RWPE2 (cell line): ENCODE measurements at regions not wholly inside any gene's neighbourhood (a gene's known extent, or its start where the extent isn't known, plus 50 kb on each side); places are given as distances from the start of the nearest gene placed in this dataset.

Source experiments
- ATAC-seq: fragments of 200-7000 bp; cut with Tn5 transposase; 3 replicates; pipeline ENCODE4 v1.9.1; 2021; ENCODE audit warnings: low read depth
- DNase-seq: peaks from one replicate; pipeline ENCODE4 v3.0.0-alpha.2; 2020; ENCODE audit warnings: low spot score
- H3K27ac ChIP-seq: fragments of 450-650 bp; 2 replicates; pipeline ENCODE4 v1.5.1; 2017; ENCODE audit warnings: mild to moderate bottlenecking; ENCODE audit not compliant: poor library complexity, severe bottlenecking
- H3K27me3 ChIP-seq: fragments of 250-450 bp; sonication (Bioruptor Pico); 2 replicates; pipeline ENCODE4 v1.5.1; 2021; ENCODE audit warnings: mild to moderate bottlenecking, moderate library complexity; ENCODE audit not compliant: insufficient read depth, poor library complexity, severe bottlenecking
- H3K36me3 ChIP-seq: fragments of 250-450 bp; sonication (Bioruptor Pico); 2 replicates; pipeline ENCODE4 v1.5.1; 2020; ENCODE audit warnings: low read depth, mild to moderate bottlenecking, moderate library complexity
- H3K4me1 ChIP-seq: fragments of 250-450 bp; sonication (Bioruptor Pico); 2 replicates; pipeline ENCODE4 v1.5.1; 2021; ENCODE audit warnings: mild to moderate bottlenecking, moderate library complexity; ENCODE audit not compliant: insufficient read depth, poor library complexity, severe bottlenecking
- H3K4me3 ChIP-seq: fragments of 250-450 bp; sonication (Bioruptor Pico); 2 replicates; pipeline ENCODE4 v1.5.1; 2021; ENCODE audit warnings: mild to moderate bottlenecking, moderate library complexity; ENCODE audit not compliant: severe bottlenecking
- H3K9me3 ChIP-seq: fragments of 250-450 bp; sonication (Bioruptor Pico); 2 replicates; pipeline ENCODE4 v1.5.1; 2021; ENCODE audit warnings: mild to moderate bottlenecking, moderate library complexity; ENCODE audit not compliant: severe bottlenecking
- CTCF ChIP-seq: fragments of 450-650 bp; IDR thresholded peaks from one replicate; pipeline ENCODE4 v1.5.1; 2017; ENCODE audit warnings: mild to moderate bottlenecking, moderate library complexity; ENCODE audit not compliant: poor library complexity, severe bottlenecking

- H3K4me3 ChIP-seq, result no peak overlapping the region
- no peak for TF ChIP-seq CTCF
- ATAC-seq (no peak), DNase-seq (no peak)
- H3K27ac ChIP-seq, result no peak overlapping the region
- H3K27me3 ChIP-seq, result no peaks in the 10 kb centered on the region
- H3K36me3 ChIP-seq, result no peaks in the 10 kb centered on the region
- no peaks in the 10 kb centered on the region for H3K4me1 ChIP-seq
- H3K9me3 ChIP-seq, result no peaks in the 10 kb centered on the region
Observed at GRCh38 chr6:112501705-112502104, 154.6 kb downstream of the RFPL4B start.

GRCh38 chr6:112502351-112503090, 155.4 kb downstream of the RFPL4B start:
- Histone ChIP-seq H3K9me3 (no peaks in the 10 kb centered on the region), H3K36me3 (no peaks in the 10 kb centered on the region), H3K4me3 (no peak overlapping the region), H3K27ac (no peak overlapping the region), H3K27me3 (no peaks in the 10 kb centered on the region), H3K4me1 (no peaks in the 10 kb centered on the region)
- TF ChIP-seq CTCF, result peak; percentile 21
- DNase-seq (no peak), ATAC-seq (no peak)

- no peaks in the 10 kb centered on the region for H3K27me3 ChIP-seq
- no peak overlapping the region for H3K4me3 ChIP-seq
- ATAC-seq (no peak), DNase-seq (no peak)
- no peaks in the 10 kb centered on the region for H3K9me3 ChIP-seq
- H3K27ac ChIP-seq, result no peak overlapping the region
- H3K4me1 ChIP-seq, result no peaks in the 10 kb centered on the region
- no peaks in the 10 kb centered on the region for H3K36me3 ChIP-seq
- no peak for TF ChIP-seq CTCF
Observed at GRCh38 chr6:112503091-112503596, 156.0 kb downstream of the RFPL4B start.

- Histone ChIP-seq H3K4me3 (no peak overlapping the region), H3K36me3 (no peaks in the 10 kb centered on the region), H3K9me3 (no peaks in the 10 kb centered on the region), H3K27ac (no peak overlapping the region), H3K27me3 (no peaks in the 10 kb centered on the region), H3K4me1 (no peaks in the 10 kb centered on the region)
- no peak for ATAC-seq
- TF ChIP-seq CTCF, result no peak
- DNase-seq, result no peak
Observed at GRCh38 chr6:112504621-112505020, 157.5 kb downstream of the RFPL4B start.

GRCh38 chr6:112511441-112511840, 164.3 kb downstream of the RFPL4B start:
- H3K36me3 ChIP-seq, result no peaks in the 10 kb centered on the region
- H3K9me3 ChIP-seq, result no peaks in the 10 kb centered on the region
- H3K4me1 ChIP-seq, result peaks cover 10% of the 10 kb centered on the region
- peak; percentile 86 for ATAC-seq
- DNase-seq, result no peak
- no peaks in the 10 kb centered on the region for H3K27me3 ChIP-seq
- no peak overlapping the region for H3K4me3 ChIP-seq
- TF ChIP-seq CTCF, result no peak
- H3K27ac ChIP-seq, result no peak overlapping the region
